Natural killer cell treated with Interleukin-12 subunit alpha and Interleukin-12 subunit beta and Interleukin-15 and Interleukin-18, amount 100 ng/mL, for 72 hours (primary cell): ENCODE measurements at regions not wholly inside any gene's neighbourhood (a gene's known extent, or its start where the extent isn't known, plus 50 kb on each side); places are given as distances from the start of the nearest gene placed in this dataset.
"Not testable (repeated sequence)": the region's sequence is repeated elsewhere in the genome, so short reads cannot be mapped to it uniquely, and the experiment has no call there.

ENCODE experiments used
- ATAC-seq, 2 donors: fragments of 150-1000 bp; cut with Tn5 transposase in 1 of 2; sonication (Bioruptor Pico), chemical (Tn5 transposase) in 1 of 2; 2 replicates each; pipeline ENCODE4 v1.10.0; 2021
- DNase-seq: peaks from one replicate; pipeline ENCODE4 v3.0.0; 2022; ENCODE audit warnings: low spot score
- H3K27ac Mint-ChIP-seq, 2 donors: 1 replicate in 1 of 2; 2 replicates in 1 of 2; pipeline ENCODE4 v1.8.0; 2022; ENCODE audit warnings: mixed read lengths in 2 of 2, mild to moderate bottlenecking in 1 of 2, moderate library complexity in 1 of 2
- H3K27me3 Mint-ChIP-seq, 2 donors: 1 replicate in 1 of 2; 2 replicates in 1 of 2; pipeline ENCODE4 v1.8.0; 2022; ENCODE audit warnings: mixed read lengths in 2 of 2
- H3K36me3 Mint-ChIP-seq: one replicate; pipeline ENCODE4 v1.8.0; 2022; ENCODE audit warnings: mixed read lengths
- H3K4me1 Mint-ChIP-seq, 2 donors: 1 replicate in 1 of 2; 2 replicates in 1 of 2; pipeline ENCODE4 v1.8.0; 2022; ENCODE audit warnings: low read depth in 2 of 2, mixed read lengths in 2 of 2, mild to moderate bottlenecking in 1 of 2
- H3K4me3 Mint-ChIP-seq: one replicate; pipeline ENCODE4 v1.8.0; 2022; ENCODE audit warnings: mixed read lengths
- H3K9me3 Mint-ChIP-seq: 2 replicates; pipeline ENCODE4 v1.8.0; 2022; ENCODE audit warnings: mixed read lengths

DNA sequence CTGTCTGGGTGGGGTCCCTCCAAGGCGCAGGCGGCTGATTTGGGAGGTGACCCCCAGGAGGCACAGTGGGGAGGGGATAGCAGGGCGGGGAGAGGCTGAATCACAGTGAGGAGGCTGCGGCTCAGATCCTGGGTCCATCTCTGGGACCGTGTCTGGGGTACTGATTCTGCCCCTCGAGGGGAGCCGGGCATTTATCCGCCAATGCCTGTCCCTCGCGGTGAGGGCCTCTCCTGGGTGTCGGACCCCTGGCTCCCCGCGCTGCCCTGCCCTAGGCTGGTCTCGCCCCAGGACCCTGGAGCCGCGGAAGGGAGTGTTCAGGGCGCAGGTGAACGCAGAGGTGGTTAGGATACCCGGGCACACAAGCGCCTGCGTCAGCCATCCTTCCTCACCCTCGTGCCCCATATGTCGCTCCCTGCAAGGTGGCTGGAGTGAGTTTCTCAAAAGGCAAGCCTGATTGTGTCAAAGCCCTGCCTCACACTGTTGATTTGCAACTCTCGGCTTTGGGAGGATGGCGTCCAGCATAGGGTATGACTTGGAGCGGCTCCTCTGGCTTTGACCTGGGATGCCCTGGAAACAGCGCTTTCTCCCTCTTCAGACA is 530.9 kb downstream of the PTPRU start:
- H3K9me3 Mint-ChIP-seq, result no peaks in the 10 kb centered on the region
- no peaks in the 10 kb centered on the region for H3K4me1 Mint-ChIP-seq
- peaks cover 31 to 48% of the 10 kb centered on the region in 2 donors for H3K27me3 Mint-ChIP-seq
- DNase-seq (no peak), ATAC-seq (no peak)
- no peak overlapping the region for H3K27ac Mint-ChIP-seq
- no peak overlapping the region for H3K4me3 Mint-ChIP-seq
- no peaks in the 10 kb centered on the region for H3K36me3 Mint-ChIP-seq

DNA sequence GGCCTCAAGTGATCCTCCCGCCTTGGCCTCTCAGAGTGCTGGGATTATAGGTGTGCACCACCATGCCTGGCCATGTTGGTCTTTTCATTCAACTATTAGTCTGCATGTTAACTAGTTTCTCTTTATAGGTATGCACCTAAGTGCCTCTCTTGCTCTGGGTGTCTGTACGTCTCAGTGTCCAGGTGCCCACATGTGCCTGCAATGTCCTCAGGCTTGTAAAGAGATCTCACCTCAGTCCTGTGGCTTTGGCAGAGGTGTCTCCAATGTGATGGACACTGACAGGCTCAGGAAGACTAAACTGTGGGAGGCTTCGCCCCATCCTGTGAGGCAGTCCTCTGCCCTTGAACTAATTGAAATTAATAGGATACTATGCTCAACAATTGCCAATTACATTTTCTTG is 526.3 kb downstream of the PTPRU start:
- H3K36me3 Mint-ChIP-seq, result no peaks in the 10 kb centered on the region
- H3K27ac Mint-ChIP-seq, result no peak overlapping the region
- no peaks in the 10 kb centered on the region for H3K4me1 Mint-ChIP-seq
- no peaks in the 10 kb centered on the region for H3K9me3 Mint-ChIP-seq
- DNase-seq, result no peak
- H3K4me3 Mint-ChIP-seq, result no peak overlapping the region
- peaks cover 27 to 51% of the 10 kb centered on the region in 2 donors for H3K27me3 Mint-ChIP-seq
- no peak for ATAC-seq

DNA sequence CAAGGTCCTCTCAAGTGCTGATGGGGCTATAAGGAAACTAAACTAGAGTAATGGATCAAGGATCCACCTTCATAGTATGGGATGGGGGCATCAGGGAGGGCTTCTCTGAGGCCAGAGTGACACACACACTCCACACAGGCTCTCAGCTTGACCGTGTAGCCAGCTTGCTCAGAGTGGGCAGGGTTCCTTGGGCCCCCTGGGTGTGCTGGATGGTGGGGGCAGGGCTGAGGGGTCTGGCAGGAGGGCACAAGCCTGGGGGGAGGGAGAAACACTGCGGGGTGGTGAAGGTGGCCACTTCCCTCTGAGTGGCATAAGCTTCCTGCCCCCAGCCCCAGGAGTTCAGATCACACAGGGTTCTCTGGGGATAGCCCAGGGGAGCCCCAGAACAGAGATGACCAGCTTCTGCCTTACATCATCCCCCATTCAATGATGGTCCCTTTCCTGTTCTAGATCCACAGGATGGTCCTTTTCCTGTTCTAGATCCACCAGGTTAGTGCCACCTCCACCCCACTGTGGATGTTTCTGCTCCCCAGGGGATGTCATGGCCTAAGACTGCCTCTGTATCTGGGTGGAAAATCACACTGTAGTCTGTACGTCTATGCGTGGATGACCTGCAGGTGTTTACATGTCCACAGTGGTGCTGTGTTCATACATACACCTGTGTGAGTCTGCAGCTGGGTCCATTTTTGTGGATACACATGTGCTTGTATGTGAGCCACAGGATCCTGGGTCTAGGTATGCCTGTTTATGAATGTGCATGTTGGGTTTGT is 525.0 kb downstream of the PTPRU start:
- peak overlapping the region in 1 of 2 donors; percentile 47 for H3K27ac Mint-ChIP-seq
- DNase-seq (no peak), ATAC-seq (peak in 1 of 2 donors; percentile 14)
- no peaks in the 10 kb centered on the region for H3K9me3 Mint-ChIP-seq
- H3K4me1 Mint-ChIP-seq, result no peaks in the 10 kb centered on the region
- H3K4me3 Mint-ChIP-seq, result no peak overlapping the region
- H3K27me3 Mint-ChIP-seq, result peaks cover 20 to 44% of the 10 kb centered on the region in 2 donors
- no peaks in the 10 kb centered on the region for H3K36me3 Mint-ChIP-seq

DNA sequence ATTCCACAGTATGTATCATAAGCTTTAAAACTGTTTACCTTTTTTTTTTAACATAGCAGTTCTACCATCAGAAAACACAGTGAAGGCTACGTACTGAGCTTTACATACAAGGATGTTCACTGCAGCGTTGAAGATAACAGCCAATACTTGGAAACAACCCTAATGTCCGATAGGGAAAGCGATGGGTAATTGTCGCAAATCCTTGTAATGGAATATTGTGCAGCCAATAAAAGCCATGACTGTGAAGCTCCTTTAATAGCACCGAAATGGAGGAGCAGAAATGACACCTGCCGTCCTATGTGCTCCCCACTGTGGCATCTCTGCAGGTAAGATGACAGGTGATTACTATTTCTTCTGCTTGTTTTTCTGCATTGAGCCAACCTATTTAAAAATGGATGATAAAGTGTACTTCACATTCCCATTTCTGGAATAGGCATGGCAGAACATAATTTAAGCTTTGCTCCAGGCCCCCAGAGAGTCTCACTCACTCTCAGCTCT is 523.8 kb downstream of the PTPRU start:
- Mint-ChIP-seq H3K36me3 (no peaks in the 10 kb centered on the region), H3K27ac (peak overlapping the region in 1 of 2 donors; percentile 47), H3K9me3 (no peaks in the 10 kb centered on the region), H3K27me3 (peaks cover 21 to 40% of the 10 kb centered on the region in 2 donors), H3K4me3 (no peak overlapping the region), H3K4me1 (no peaks in the 10 kb centered on the region)
- DNase-seq (no peak), ATAC-seq (no peak)

DNA sequence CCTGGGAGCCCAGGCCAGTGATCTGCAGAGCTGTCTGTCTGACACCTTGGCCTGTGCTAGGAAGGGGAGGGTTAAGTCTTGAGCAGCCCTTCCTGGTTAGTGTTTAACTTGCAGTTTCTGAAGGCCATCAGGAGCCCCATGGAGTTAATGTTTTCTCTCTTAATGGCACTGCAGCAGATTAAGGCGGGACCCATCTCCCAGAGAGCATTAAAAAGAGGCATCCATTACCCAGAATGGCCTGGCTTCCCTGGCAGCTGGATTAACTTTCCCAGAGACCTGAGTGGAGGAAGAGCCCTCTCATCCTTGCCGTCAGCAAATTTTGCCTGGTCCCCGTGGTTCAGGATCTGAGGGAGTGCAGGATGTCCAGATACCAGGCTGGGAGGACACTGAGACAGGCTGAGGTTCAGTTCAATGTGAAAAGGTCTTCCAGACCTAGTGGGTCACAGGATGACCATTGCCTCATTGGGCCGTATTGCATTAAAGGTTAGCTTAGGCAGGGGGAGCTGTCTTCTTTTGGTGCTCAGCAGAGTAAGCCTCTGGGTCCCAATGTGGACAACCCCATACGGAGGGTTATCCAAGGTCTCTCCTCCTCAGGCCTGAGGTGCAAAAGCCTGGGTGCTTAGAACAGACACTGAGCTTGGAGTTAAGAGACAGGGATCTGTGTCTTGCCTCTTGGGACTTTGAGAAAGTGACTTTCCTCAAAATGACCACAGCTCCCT is 522.6 kb downstream of the PTPRU start:
- no peaks in the 10 kb centered on the region for H3K36me3 Mint-ChIP-seq
- H3K4me1 Mint-ChIP-seq, result no peaks in the 10 kb centered on the region
- H3K9me3 Mint-ChIP-seq, result no peaks in the 10 kb centered on the region
- ATAC-seq (no peak), DNase-seq (no peak)
- no peak overlapping the region for H3K4me3 Mint-ChIP-seq
- H3K27me3 Mint-ChIP-seq, result peaks cover 19 to 29% of the 10 kb centered on the region in 2 donors
- H3K27ac Mint-ChIP-seq, result no peak overlapping the region

DNA sequence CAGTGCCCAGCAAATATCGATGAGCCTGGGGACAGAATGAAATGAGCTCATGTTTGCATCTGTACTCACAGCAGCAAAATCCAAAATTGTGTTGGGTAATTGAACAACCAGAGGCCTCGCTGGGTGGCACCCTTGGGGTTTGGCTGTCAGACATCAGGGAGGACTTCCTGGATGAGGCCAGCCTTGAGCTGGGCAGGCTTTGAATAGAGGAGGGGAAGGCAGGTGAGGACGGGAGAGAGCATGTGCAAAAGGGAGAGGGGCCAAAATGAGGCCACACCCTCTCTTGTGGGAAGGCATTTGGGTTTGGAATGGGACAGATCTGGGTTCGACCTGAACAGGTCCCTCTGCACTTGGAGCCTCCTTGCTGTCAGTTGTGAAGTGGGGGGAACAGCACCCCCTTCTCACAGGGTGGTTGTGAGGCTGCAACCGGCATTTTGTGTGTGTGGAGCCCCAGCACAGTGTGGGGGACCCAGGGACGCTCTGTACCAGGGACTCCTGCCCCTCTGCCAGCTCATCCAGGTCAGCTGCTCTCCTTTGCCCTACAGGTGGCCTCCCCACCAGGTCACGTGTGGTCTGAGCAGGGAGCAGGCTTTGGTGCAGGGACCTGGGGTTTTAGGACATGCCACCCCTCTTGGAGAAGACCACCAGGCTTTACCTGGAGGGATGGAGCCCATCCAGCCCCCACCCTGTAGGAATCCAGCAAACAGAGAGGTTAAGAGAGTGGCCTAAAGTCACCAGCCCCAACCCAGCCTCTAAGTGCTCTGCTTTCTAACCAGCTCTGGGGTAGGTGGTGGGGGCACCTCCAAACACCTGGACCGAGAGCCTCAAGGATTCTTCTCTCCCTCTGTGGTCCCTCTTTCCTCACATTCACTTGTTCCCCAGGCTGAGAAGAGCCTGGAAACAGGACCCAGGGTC is 521.8 kb downstream of the PTPRU start:
- no peak for DNase-seq
- Mint-ChIP-seq H3K9me3 (no peaks in the 10 kb centered on the region), H3K36me3 (no peaks in the 10 kb centered on the region), H3K27me3 (peaks cover 17 to 20% of the 10 kb centered on the region in 2 donors), H3K27ac (no peak overlapping the region), H3K4me1 (no peaks in the 10 kb centered on the region), H3K4me3 (no peak overlapping the region)
- no peak for ATAC-seq

DNA sequence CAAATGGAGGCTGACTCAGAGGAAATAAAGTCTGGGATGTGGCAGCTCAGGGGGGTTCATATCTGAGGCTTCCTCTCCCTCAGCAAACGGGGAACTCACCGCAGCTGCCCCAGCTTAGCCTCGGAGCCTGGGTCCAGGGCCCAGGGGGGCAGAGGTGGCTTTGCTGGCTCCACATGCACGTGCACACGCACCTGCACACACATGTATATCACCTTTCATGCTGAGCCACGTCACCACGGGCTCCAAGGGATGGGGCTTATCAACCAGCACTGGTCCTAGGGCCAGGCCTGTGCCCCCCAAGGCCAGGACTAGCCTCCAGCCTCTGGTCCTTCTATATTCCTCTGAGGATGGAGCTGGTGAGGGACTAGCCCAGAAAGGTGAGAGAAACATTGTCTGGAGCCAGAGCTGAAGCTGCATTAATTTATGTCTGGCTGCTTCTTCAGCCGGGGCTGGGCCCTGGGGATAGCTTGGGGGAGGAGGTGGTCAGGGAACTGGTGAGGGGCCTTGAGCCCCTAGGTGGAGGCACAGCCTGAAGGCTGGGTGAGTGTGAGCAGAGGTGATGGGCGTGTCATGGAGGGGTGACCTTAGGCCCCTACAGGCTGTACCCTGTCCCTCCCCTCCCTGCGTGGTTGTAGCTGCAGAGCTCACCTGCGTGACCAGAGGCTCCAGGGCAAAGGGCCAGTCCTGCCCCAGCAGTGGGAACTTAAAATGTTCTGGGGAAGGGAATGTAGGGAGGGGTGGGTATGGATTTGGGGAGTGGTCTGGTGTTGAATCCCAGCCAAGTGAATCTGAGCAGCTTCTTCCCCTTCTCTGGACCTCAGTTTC is 520.8 kb downstream of the PTPRU start:
- no peak overlapping the region for H3K4me3 Mint-ChIP-seq
- H3K36me3 Mint-ChIP-seq, result no peaks in the 10 kb centered on the region
- H3K27ac Mint-ChIP-seq, result no peak overlapping the region
- H3K27me3 Mint-ChIP-seq, result peaks cover 15% of the 10 kb centered on the region in 2 donors
- ATAC-seq (no peak), DNase-seq (no peak)
- no peaks in the 10 kb centered on the region for H3K9me3 Mint-ChIP-seq
- H3K4me1 Mint-ChIP-seq, result no peaks in the 10 kb centered on the region

DNA sequence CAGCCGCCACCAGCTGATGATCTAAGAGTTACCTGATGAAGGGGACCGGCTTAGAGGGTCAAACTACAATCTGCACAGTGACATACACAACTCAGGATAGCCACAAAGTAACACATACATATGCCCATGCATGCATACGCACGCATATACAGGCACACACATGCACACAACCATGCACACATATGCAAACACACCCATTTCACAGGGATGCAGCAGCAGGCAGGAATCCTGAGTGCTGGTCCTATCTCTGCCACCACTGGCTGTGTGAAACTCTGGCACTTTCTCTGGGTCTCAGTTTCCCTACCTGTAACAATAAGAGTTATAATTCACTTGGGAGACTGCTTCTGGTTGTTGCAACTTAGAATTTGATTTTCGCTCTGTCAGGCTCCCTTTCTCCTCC is 520.2 kb downstream of the PTPRU start:
- H3K27me3 Mint-ChIP-seq, result peaks cover 14 to 16% of the 10 kb centered on the region in 2 donors
- H3K4me1 Mint-ChIP-seq, result no peaks in the 10 kb centered on the region
- H3K27ac Mint-ChIP-seq, result no peak overlapping the region
- no peaks in the 10 kb centered on the region for H3K9me3 Mint-ChIP-seq
- ATAC-seq (no peak), DNase-seq (no peak)
- no peaks in the 10 kb centered on the region for H3K36me3 Mint-ChIP-seq
- no peak overlapping the region for H3K4me3 Mint-ChIP-seq

DNA sequence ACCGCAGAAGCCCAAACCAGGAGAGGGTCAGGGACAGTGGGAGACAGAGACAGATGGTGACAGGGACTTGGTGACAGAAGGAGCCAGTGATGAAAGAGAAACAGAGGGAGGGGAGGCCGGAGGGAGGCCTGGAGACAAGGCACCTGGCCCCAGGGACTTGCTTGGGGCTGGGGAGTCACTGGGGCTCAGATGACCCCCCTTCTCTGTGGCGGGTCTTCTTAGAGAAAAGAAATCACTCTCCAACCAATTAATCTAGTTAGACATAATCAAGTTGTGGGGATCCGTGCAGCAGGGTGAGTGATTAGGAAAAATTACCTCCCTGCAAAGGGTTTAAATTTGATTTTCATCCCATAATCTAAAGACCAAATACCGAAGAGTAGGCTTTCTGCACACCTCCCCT is 519.8 kb downstream of the PTPRU start:
- DNase-seq (no peak), ATAC-seq (no peak)
- Mint-ChIP-seq H3K27ac (no peak overlapping the region), H3K9me3 (no peaks in the 10 kb centered on the region), H3K27me3 (peaks cover 15 to 19% of the 10 kb centered on the region in 2 donors), H3K36me3 (no peaks in the 10 kb centered on the region), H3K4me3 (no peak overlapping the region), H3K4me1 (no peaks in the 10 kb centered on the region)

DNA sequence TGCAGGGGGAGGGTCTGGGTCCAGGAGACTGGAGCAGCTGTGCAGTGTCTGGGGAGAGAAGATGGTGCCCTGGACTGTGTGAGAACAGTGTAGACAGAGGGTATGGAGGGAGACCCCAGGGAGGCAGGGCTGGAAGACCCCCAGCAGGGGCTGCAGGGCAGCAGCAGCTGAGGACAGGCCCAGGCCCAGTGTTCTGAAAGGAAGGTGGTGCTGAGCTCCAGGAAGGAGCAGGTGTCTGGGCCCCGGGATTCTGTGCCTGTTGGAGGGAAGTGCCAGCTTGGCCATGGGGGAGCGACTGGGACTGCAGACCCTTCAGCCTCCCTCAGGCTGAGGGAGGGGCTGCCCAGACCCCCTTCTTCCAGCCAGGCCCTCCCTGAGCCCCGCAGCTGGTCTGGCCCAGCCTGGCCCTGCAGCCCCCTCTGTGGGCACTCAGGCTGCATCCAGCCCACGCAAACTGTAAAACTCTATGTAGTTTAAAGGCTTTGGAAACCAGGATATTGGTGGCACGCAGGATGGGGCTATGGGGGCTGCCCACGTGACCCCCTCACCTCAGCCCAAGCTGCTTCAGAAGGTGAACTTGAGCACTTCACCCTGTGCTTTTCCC is 519.2 kb downstream of the PTPRU start:
- not testable (repeated sequence) for H3K27ac Mint-ChIP-seq, DNase-seq, H3K9me3 Mint-ChIP-seq, H3K4me3 Mint-ChIP-seq, H3K36me3 Mint-ChIP-seq, ATAC-seq, H3K4me1 Mint-ChIP-seq
- H3K27me3 Mint-ChIP-seq, result peaks cover 17 to 19% of the 10 kb centered on the region in 2 donors

DNA sequence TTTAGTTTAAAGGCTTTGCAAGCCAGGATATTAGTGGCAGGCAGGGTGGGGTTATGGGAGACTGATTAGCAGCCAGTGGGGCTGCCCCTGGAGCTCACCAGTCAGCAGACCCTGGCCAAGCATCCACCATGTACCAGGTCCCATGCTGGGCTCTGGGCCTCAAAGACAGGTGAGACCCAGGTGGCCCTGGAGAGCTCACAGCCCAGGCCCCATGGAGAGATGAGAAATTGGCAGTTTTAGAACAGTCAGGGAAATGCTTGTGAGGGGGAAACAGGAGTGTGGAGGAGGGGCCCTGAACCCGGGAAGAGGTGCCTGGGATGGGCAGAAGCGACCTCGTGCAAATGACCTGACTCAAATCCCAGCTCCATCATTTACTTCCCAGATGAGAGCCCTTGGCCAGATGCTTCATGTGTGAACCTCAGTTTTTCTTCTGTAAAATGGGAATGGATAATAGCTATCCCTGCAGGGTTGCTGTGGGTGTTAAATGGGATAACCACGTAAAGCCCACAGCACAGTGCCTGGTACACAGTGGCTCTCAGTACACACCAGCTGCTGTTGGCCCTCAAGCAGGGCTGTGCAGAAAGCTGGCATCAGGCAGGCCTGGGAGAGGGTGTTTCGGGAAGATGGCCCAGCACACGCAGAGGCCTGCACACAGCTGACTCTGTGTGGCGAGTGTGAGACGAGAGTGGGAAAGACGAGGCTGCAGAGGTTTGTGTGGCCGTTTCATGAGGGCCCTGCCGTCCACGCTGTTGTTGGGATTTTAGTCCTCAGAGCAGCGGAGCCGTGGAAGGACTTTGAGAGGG is 518.5 kb downstream of the PTPRU start:
- ATAC-seq (no peak), DNase-seq (no peak)
- Mint-ChIP-seq H3K27ac (no peak overlapping the region), H3K36me3 (no peaks in the 10 kb centered on the region), H3K27me3 (peaks cover 17 to 23% of the 10 kb centered on the region in 2 donors), H3K4me1 (no peaks in the 10 kb centered on the region), H3K4me3 (no peak overlapping the region), H3K9me3 (no peaks in the 10 kb centered on the region)
